ENCODE measurements at regions not wholly inside any gene's neighbourhood (a gene's known extent, or its start where the extent isn't known, plus 50 kb on each side); places are given as distances from the start of the nearest gene placed in this dataset.
"Not testable (repeated sequence)": the region's sequence is repeated elsewhere in the genome, so short reads cannot be mapped to it uniquely, and the experiment has no call there.

DNA sequence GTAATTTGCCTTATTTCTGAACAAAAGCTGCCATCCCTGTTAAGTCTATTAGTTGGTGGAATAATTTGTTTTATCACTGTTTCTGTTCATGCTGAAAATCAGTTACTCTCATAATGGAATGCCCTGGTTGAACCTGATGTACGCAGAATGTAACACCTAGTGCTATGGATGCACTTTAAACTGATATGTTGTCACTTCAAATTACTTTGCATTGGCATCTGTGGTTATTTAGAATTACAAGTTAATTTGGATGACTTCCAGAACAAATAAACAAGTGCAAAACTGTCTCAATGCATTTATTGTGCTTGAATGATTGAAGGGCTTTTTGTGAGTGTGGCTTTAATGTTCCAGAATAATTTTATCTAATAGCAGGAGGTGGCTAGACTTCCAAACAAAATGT lies 368.2 kb upstream of the SLITRK5 start:
- DNase-seq (ENCODE audit: low read depth) = no peak
- in situ Hi-C loops (cut with HindIII; ENCODE audit: low pct_unique_long_range_greater_than_20kb, low sequenced_read_pairs) = no loop called here

- no peak for DNase-seq (ENCODE audit: low read depth)
- in situ Hi-C loops (cut with HindIII; ENCODE audit: low pct_unique_long_range_greater_than_20kb, low sequenced_read_pairs) = no loop called here
Observed at GRCh38 chr13:87311165-87311564, 360.0 kb upstream of the SLITRK5 start.

DNA sequence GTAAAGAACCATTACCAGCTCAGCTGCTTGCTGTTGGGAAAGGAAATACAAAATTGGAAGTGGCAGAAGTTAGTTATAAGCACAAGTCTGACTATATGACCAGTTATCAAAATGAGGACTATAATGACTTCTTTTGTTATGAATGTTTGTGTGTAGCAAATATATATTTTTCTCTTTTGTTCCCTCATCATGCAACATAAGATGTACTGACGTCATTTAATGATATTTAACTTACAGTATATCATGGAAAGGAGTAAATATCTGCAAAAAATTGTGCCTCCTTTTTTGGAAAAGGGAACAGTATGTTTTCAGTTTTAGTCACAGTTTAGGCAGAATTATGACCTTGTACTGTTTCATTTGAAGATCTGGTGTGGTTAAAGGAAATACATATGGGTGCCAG lies 356.3 kb upstream of the SLITRK5 start:
- in situ Hi-C loops (cut with HindIII; ENCODE audit: low pct_unique_long_range_greater_than_20kb, low sequenced_read_pairs) = no loop called here
- DNase-seq (ENCODE audit: low read depth) = no peak

- in situ Hi-C loops (cut with HindIII; ENCODE audit: low pct_unique_long_range_greater_than_20kb, low sequenced_read_pairs) = no loop called here
- DNase-seq (ENCODE audit: low read depth) = no peak
Observed at GRCh38 chr13:87322386-87322785, 348.8 kb upstream of the SLITRK5 start.

GRCh38 chr13:87324558-87324957 lies 346.6 kb upstream of the SLITRK5 start:
- no peak for DNase-seq (ENCODE audit: low read depth)
- in situ Hi-C loops (cut with HindIII; ENCODE audit: low pct_unique_long_range_greater_than_20kb, low sequenced_read_pairs) = no loop called here

- no peak for DNase-seq (ENCODE audit: low read depth)
- in situ Hi-C loops (cut with HindIII; ENCODE audit: low pct_unique_long_range_greater_than_20kb, low sequenced_read_pairs) = no loop called here
Observed at GRCh38 chr13:87331178-87331577, 340.0 kb upstream of the SLITRK5 start.

GRCh38 chr13:87333599-87333998 lies 337.6 kb upstream of the SLITRK5 start:
- no peak for DNase-seq (ENCODE audit: low read depth)
- in situ Hi-C loops (cut with HindIII; ENCODE audit: low pct_unique_long_range_greater_than_20kb, low sequenced_read_pairs) = no loop called here

- DNase-seq (ENCODE audit: low read depth) = no peak
- in situ Hi-C loops (cut with HindIII; ENCODE audit: low pct_unique_long_range_greater_than_20kb, low sequenced_read_pairs) = no loop called here
Observed at GRCh38 chr13:87334176-87334575, 337.0 kb upstream of the SLITRK5 start.

- in situ Hi-C loops (cut with HindIII; ENCODE audit: low pct_unique_long_range_greater_than_20kb, low sequenced_read_pairs); DNase-seq (ENCODE audit: low read depth): not testable (repeated sequence)
Observed at GRCh38 chr13:87336346-87336889, 334.8 kb upstream of the SLITRK5 start.

DNA sequence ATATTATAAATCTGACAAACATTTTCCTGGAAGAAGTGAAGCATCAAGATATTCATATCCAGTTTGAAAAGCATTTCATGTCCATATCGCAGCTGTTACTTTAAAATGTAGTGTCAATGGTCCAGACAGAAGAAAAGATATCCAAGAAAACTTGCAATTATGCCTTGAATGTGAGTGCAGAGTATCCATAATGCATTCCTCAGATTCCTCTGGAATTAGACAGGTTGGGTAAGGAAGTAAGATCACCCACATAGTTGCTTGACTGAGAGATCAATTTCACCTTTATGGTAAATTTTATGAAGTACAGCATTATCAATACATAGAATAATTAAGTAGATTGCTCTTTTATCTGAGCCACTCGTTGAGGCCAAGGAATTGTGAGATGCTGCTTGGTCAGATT lies 327.0 kb upstream of the SLITRK5 start:
- in situ Hi-C loops (cut with HindIII; ENCODE audit: low pct_unique_long_range_greater_than_20kb, low sequenced_read_pairs) = no loop called here
- no peak for DNase-seq (ENCODE audit: low read depth)

- in situ Hi-C loops (cut with HindIII; ENCODE audit: low pct_unique_long_range_greater_than_20kb, low sequenced_read_pairs) = no loop called here
- no peak for DNase-seq (ENCODE audit: low read depth)
Observed at GRCh38 chr13:87355451-87355850, 315.7 kb upstream of the SLITRK5 start.

DNA sequence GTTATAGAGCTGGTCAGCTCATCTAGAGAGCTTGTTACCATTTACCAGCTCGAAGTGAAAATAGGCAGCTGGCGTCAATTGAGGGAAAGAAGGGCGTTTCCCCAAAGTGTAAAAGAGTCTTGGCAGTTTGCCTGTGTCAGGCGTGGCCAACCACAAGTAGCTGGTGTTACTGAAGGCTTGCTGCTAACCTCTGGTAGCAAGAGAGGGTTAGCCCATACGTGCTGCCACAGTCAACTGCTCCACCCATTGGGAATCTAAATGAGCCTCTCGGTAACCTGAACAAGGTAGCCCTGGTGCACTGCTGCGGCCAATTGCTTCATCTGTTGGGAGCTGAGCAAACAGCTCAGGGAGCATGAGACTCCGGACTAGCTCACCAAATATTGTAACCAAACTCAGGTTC lies 314.9 kb upstream of the SLITRK5 start:
- DNase-seq (ENCODE audit: low read depth) = no peak
- in situ Hi-C loops (cut with HindIII; ENCODE audit: low pct_unique_long_range_greater_than_20kb, low sequenced_read_pairs) = no loop called here

DNA sequence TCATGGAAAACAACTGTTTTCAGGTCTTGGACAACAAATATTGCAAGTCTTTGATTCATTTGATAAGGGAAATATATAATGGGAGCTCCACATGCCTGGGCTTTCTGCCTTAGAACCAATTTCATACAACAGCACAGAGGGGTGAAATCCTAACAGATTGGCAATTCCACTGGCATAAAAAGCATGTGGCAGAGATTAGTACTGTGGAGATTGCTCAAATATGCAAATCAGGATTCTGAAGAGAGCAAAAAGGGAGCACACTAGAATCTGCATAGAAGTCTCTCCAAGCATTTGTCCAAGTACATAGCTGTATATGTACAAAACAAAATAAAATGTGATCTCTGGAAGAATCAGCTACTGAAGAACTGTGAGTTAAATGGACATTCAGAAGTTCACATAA lies 312.9 kb upstream of the SLITRK5 start:
- in situ Hi-C loops (cut with HindIII; ENCODE audit: low pct_unique_long_range_greater_than_20kb, low sequenced_read_pairs) = no loop called here

DNA sequence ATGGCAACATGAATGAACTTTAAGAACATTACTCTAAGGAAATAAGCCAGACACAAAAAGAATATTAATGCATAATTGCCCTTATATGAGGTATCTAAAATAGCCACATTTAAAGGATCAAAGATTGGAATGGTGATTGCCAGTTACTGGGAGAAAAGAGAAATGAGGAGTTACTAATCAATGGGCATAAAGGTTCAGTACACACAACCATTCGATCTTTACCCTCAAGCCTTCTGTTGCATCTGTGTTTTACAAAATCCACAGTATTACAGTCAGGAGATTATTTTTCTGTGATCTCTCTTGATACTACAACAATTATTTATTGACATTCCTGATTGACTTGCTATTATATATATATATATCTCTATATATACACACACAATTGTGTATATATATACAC lies 310.0 kb upstream of the SLITRK5 start:
- in situ Hi-C loops (cut with HindIII; ENCODE audit: low pct_unique_long_range_greater_than_20kb, low sequenced_read_pairs) = no loop called here
- DNase-seq (ENCODE audit: low read depth) = no peak

More for the DNA sequence above, 312.9 kb upstream of the SLITRK5 start:
- no peak for DNase-seq (ENCODE audit: low read depth)

DNA sequence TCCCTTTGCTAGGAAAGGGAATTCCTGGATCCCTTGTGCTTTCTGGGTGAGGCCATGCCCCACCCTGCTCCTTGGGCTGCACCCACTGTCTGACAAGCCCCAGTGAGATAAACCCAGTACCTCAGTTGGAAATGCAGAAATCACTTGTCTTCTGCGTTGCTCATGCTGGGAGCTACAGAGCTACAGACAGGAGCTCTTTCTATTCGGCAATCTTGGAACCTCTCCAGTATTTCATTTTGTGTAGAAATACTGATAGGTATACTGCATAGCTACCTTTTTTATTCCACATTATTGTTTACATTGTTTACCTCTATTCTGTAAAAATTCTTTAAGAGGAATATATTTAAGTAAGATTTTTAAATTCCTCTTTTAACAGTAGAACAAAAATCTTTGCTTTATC lies 302.5 kb upstream of the SLITRK5 start:
- in situ Hi-C loops (cut with HindIII; ENCODE audit: low pct_unique_long_range_greater_than_20kb, low sequenced_read_pairs) = no loop called here
- no peak for DNase-seq (ENCODE audit: low read depth)

DNA sequence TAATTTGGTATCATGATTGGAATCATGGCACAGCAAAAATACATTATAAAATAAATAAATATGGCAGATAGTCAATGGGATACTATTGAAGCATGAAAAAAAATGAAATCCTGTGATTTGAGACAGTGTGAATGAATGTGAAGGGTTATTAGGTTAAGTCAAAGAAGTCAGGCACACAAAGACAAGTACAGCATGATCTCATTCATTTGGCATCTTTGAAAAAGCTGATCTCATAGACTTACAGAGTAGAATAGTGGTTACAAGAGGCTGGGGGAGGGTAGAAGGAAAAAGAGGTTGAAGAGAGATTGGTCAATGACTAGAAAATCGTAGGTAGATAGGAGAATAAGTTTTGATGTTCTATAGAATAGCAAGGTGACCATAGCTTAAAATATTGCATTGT lies 295.1 kb upstream of the SLITRK5 start:
- in situ Hi-C loops (cut with HindIII; ENCODE audit: low pct_unique_long_range_greater_than_20kb, low sequenced_read_pairs) = no loop called here
- peak; percentile 12 for DNase-seq (ENCODE audit: low read depth)

- in situ Hi-C loops (cut with HindIII; ENCODE audit: low pct_unique_long_range_greater_than_20kb, low sequenced_read_pairs) = no loop called here
- no peak for DNase-seq (ENCODE audit: low read depth)
Observed at GRCh38 chr13:87384099-87384498, 287.1 kb upstream of the SLITRK5 start.

GRCh38 chr13:87393358-87393757 lies 277.8 kb upstream of the SLITRK5 start:
- in situ Hi-C loops (cut with HindIII; ENCODE audit: low pct_unique_long_range_greater_than_20kb, low sequenced_read_pairs) = no loop called here
- DNase-seq (ENCODE audit: low read depth) = no peak

GRCh38 chr13:87398047-87398446 lies 273.1 kb upstream of the SLITRK5 start:
- in situ Hi-C loops (cut with HindIII; ENCODE audit: low pct_unique_long_range_greater_than_20kb, low sequenced_read_pairs) = no loop called here
- DNase-seq (ENCODE audit: low read depth) = no peak

DNA sequence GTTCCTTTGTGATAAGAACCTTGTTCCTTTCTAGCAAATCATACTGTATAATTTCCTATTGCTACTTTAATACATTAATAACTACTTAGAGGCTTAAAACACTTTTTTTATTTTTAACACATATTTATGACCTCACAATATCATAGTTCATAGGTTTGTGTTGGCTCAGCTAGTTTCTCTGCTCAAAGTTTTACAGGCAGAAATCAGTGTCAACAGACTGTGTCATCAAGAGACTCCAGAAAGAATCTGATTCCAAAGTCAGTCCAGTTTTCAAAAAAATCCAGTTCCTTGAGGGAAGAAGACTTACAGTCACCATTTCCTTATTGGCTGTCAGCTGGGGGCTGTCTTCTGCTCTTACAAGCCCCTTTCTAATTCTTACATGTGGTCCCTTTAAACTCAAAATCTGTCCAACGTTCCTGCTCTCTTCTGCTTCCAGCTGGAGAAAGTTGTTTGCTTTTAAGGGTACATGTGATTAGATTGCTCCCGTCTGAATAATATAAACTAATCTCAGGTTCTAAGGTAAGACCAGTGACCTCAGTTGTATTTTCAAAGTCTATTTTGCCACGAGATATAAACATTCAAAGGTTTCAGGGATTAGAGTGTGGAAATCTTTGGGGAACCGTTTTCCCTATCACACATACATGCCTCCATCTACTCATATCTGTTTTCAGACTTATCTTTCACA lies 267.3 kb upstream of the SLITRK5 start:
- in situ Hi-C loops (cut with HindIII; ENCODE audit: low pct_unique_long_range_greater_than_20kb, low sequenced_read_pairs) = no loop called here
- no peak for DNase-seq (ENCODE audit: low read depth)
